Vagina (tissue), 2 donors: ENCODE measurements at regions not wholly inside any gene's neighbourhood (a gene's known extent, or its start where the extent isn't known, plus 50 kb on each side); places are given as distances from the start of the nearest gene placed in this dataset.

Experiments
- DNase-seq, 2 donors: peaks; one replicate each; pipeline ENCODE4 v3.0.0-alpha.2; 2017; ENCODE audit errors: extremely low spot score in 2 of 2
- H3K27ac ChIP-seq: fragments of 200-600 bp; sonication (generic); one replicate; pipeline ENCODE4 v1.5.1; 2019
- H3K27me3 ChIP-seq: fragments of 200-600 bp; sonication (generic); one replicate; pipeline ENCODE4 v1.5.1; 2019
- H3K36me3 ChIP-seq, 2 donors: fragments of 200-600 bp; sonication (generic); one replicate each; pipeline ENCODE4 v1.5.1; 2017 to 2019
- H3K4me1 ChIP-seq: fragments of 200-600 bp; sonication (generic); one replicate; pipeline ENCODE4 v1.5.1; 2019
- H3K4me3 ChIP-seq, 2 donors: fragments of 200-600 bp; sonication (generic); 1 replicate in 1 of 2; 2 replicates in 1 of 2; pipeline ENCODE4 v1.5.1; 2016 to 2019
- H3K9me3 ChIP-seq: fragments of 200-600 bp; sonication (generic); one replicate; pipeline ENCODE4 v1.5.1; 2019
- POLR2A ChIP-seq, 2 donors: fragments of 450-650 bp; IDR thresholded peaks; one replicate each; pipeline ENCODE4 v1.6.1; 2017; ENCODE audit warnings: antibody characterized with exemption in 2 of 2, mild to moderate bottlenecking in 2 of 2, moderate library complexity in 2 of 2
- POLR2AphosphoS5 ChIP-seq, 2 donors: sonication (generic); formaldehyde crosslinking; IDR thresholded peaks; one replicate each; pipeline ENCODE4 v1.9.0; 2017; ENCODE audit warnings: antibody characterized with exemption in 2 of 2, mild to moderate bottlenecking in 2 of 2, low read depth in 1 of 2; ENCODE audit not compliant: insufficient read depth in 1 of 2
- intact Hi-C: fragments of 100-400 bp; cut with DNase I; formaldehyde crosslinking; loops from one replicate; pipeline ENCODE4 v1.15.1; 2023
- TF ChIP-seq, protein P1 (sequence below), 3 experiments: fragments of 450-650 bp in 2 of 3; fragments of 200-600 bp in 1 of 3; sonication (generic) in 1 of 3; IDR thresholded peaks; one replicate each; pipeline ENCODE4 v1.5.1; 2017 to 2019; ENCODE audit warnings: antibody characterized with exemption in 3 of 3, mild to moderate bottlenecking in 2 of 3, moderate library complexity in 2 of 3

GRCh38 chr4:3858046-3858730 is 92.0 kb downstream of the ADRA2C start:
- Histone ChIP-seq H3K4me1 (no peaks in the 10 kb centered on the region), H3K9me3 (no peaks in the 10 kb centered on the region), H3K36me3 (no peaks in the 10 kb centered on the region), H3K27ac (no peak overlapping the region), H3K4me3 (no peak overlapping the region), H3K27me3 (no peaks in the 10 kb centered on the region)
- TF ChIP-seq POLR2AphosphoS5 (IDR thresholded peaks at IDR 0.05; ENCODE audit: insufficient read depth in 1 of 2, low read depth in 1 of 2), result no peak
- TF ChIP-seq POLR2A (IDR thresholded peaks at IDR 0.05), result no peak
- TF ChIP-seq, protein P1, sequence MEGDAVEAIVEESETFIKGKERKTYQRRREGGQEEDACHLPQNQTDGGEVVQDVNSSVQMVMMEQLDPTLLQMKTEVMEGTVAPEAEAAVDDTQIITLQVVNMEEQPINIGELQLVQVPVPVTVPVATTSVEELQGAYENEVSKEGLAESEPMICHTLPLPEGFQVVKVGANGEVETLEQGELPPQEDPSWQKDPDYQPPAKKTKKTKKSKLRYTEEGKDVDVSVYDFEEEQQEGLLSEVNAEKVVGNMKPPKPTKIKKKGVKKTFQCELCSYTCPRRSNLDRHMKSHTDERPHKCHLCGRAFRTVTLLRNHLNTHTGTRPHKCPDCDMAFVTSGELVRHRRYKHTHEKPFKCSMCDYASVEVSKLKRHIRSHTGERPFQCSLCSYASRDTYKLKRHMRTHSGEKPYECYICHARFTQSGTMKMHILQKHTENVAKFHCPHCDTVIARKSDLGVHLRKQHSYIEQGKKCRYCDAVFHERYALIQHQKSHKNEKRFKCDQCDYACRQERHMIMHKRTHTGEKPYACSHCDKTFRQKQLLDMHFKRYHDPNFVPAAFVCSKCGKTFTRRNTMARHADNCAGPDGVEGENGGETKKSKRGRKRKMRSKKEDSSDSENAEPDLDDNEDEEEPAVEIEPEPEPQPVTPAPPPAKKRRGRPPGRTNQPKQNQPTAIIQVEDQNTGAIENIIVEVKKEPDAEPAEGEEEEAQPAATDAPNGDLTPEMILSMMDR (IDR thresholded peaks at IDR 0.05), result no peak
- DNase-seq, result no peak
- intact Hi-C loops, result no loop called here

GRCh38 chr4:3858765-3859388 is 92.7 kb downstream of the ADRA2C start:
- DNase-seq, result no peak
- Histone ChIP-seq H3K36me3 (no peaks in the 10 kb centered on the region), H3K9me3 (no peaks in the 10 kb centered on the region), H3K27me3 (no peaks in the 10 kb centered on the region), H3K4me1 (no peaks in the 10 kb centered on the region), H3K27ac (no peak overlapping the region), H3K4me3 (no peak overlapping the region)
- intact Hi-C loops, result no loop called here
- TF ChIP-seq, protein P1 (IDR thresholded peaks at IDR 0.05), result no peak
- TF ChIP-seq POLR2A (IDR thresholded peaks at IDR 0.05), result no peak
- no peak for TF ChIP-seq POLR2AphosphoS5 (IDR thresholded peaks at IDR 0.05; ENCODE audit: insufficient read depth in 1 of 2, low read depth in 1 of 2)

DNA sequence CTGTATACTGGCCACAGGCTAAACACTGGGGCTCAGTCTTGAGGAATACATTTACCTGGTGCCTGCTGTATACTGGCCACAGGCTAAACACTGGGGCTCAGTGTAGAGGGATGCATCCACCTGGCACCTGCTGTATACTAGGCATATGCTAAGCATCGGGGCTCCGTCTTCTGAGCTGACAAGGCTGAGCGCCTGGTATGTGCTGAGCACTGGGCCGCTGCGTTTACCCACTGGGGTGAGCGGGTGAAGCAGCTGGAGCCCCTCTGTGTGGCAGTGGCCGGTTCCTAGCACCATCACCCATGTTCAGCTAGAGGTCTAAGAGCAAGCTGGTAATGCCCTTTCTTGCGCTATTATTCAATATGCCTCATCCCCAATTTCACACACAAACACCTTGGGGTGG is 93.4 kb downstream of the ADRA2C start:
- no peak for DNase-seq
- no peak overlapping the region for H3K4me3 ChIP-seq
- TF ChIP-seq POLR2AphosphoS5 (IDR thresholded peaks at IDR 0.05; ENCODE audit: insufficient read depth in 1 of 2, low read depth in 1 of 2) (no peak), POLR2A (IDR thresholded peaks at IDR 0.05) (no peak)
- TF ChIP-seq, protein P1 (IDR thresholded peaks at IDR 0.05), result no peak
- intact Hi-C loops, result no loop called here
- H3K27me3 ChIP-seq, result no peaks in the 10 kb centered on the region
- no peaks in the 10 kb centered on the region for H3K9me3 ChIP-seq
- H3K36me3 ChIP-seq, result no peaks in the 10 kb centered on the region
- H3K27ac ChIP-seq, result no peak overlapping the region
- no peaks in the 10 kb centered on the region for H3K4me1 ChIP-seq

- Histone ChIP-seq H3K4me3 (no peak overlapping the region), H3K9me3 (no peaks in the 10 kb centered on the region), H3K4me1 (no peaks in the 10 kb centered on the region), H3K27me3 (no peaks in the 10 kb centered on the region), H3K36me3 (no peaks in the 10 kb centered on the region), H3K27ac (no peak overlapping the region)
- intact Hi-C loops, result no loop called here
- TF ChIP-seq POLR2A (IDR thresholded peaks at IDR 0.05) (no peak), POLR2AphosphoS5 (IDR thresholded peaks at IDR 0.05; ENCODE audit: insufficient read depth in 1 of 2, low read depth in 1 of 2) (no peak)
- TF ChIP-seq, protein P1 (IDR thresholded peaks at IDR 0.05), result no peak
- no peak for DNase-seq
Observed at GRCh38 chr4:3860061-3860912, 94.1 kb downstream of the ADRA2C start.
